ENCODE measurements at regions not wholly inside any gene's neighbourhood (a gene's known extent, or its start where the extent isn't known, plus 50 kb on each side); places are given as distances from the start of the nearest gene placed in this dataset.

DNA sequence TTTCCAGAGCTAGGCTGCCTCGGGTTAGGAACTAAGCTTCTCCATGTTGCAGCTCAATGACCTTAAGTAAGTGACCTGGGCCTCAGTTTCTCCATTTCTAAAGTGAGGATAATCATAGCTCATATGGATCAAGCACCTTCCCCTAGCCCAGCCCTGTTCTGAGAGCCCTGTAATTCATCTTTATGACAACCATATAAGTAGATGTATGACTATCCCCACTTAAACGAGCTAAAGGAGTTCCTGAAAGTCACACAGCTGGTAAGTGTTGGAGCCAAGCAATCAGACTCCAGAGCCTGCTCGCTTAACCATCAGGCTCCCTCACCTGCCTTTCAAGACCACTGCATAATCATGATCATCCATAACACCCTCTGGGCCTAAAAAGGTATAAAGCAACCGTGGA lies 135.4 kb downstream of the SP3 start:
- TF ChIP-seq CTCF (IDR thresholded peaks at IDR 0.05) (no peak), POLR2A (IDR thresholded peaks at IDR 0.05) (no peak)
